HUDEP-2 (cell line): ENCODE measurements at regions not wholly inside any gene's neighbourhood (a gene's known extent, or its start where the extent isn't known, plus 50 kb on each side); places are given as distances from the start of the nearest gene placed in this dataset.

Experiments
- DNase-seq, 76 experiments: peaks; one replicate each; lab custom pipeline; 2025; ENCODE audit not compliant: unreplicated experiment in 76 of 76; lab: John Stamatoyannopoulos, UW

DNA sequence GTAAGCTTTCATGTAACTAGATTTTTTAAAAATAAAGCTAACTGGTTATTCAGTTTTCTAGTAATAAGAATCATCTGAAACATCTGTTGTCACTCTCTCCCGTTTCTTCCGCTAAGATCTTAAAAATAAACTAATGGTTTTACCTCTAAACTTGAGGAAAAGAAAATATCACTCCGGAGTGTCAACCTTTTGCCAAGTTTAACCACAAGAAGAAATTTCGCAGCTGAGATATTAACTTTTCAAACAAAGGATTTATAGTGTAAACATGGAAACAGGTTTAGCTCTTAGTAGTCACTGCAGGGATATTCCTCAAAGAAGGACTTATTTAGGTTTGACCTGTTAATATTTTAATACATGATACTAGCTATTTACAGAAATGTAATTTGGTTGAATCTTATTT lies 954.9 kb downstream of the ADGRL2 start:
- DNase-seq = no peak

DNA sequence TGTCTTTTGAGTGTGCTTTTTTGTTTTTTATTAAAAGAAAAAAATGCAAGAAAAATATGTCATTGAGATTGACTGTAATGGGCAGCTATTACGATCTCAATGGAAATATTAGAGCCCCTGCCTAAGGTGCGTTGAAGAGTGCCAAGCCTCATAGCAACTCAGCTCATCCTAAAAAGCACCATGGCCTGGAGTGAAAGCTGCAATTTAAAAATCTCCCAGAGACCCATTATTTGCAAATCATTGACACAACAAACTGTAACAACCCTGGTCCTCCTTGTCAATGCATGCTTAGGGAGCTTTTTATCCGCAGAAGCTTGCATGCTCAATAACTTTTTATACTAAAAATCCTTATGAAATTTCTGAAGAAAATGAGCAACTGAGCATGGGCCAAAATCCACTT lies 954.5 kb downstream of the ADGRL2 start:
- no peak for DNase-seq

DNA sequence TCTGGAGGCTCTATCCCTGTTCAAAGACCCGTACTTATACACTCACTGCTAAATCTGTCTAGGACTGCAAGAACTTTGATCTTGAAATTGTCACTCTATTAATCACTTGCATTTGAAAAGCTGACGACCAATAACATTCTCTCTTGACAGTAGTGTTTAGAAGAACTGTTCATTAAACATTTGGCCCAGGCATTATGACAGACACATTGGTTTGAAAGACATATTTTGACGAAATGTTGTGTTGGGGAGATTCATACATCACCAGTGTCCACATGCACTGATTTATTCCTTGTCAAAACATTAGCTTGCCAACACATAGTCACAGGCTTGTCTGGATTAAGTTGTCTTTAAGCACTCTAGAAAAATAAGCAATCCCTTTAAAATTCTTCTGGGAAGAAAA lies 951.3 kb downstream of the ADGRL2 start:
- DNase-seq = no peak

DNA sequence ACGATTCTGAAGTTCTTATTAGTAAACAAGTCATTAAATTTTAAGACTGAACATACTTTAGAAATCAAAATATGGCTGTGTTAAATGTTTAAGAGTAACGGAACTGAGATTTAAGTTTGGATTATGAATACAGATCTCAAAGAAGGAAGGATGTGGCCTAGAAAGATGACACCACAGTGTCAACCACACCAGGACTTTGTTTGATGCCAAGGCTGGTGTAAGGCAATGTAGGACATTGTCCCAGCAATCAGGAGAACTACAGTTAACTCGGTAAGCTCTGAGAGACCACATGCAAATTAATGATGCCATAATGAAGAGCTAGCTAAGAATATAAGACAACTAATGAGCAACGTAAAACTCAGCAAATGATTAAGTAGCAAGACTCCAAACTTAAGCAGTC lies 932.9 kb downstream of the ADGRL2 start:
- DNase-seq = no peak

DNA sequence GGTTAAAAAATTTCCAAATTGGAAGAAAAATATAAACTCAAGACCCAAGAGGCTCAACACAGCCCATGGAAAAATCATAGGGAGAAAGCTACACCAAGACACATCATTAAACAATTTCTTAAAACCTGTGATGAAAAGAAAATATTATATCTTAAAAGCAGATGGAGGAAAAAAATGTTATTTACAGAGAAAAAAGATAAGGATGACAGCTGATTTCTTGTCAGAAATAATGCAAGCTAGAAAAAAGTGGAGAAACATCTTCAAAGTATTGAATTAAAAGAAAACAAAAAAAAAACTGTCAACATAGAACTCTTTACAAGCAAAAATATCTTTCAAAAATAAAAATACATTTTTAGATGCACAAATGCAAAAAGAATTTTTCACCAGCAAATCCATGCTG lies 930.5 kb downstream of the ADGRL2 start:
- no peak for DNase-seq

DNA sequence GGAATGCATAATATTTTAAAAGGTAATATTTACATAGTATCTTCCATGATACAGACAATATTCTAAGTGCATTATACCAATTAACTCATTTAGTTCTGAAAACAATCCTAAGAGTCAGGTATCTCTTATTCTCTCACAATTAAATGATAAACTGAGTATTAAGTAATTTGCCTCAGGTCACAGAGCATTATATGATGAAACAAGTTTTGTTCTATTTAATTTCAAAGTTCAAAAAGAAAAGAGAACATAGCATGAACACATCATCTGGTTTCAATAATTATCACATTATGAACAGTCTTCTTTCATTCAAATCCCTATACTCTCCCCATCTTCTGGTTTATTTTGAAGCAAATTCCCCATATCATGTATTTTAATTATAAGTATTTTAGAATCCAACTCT lies 927.5 kb downstream of the ADGRL2 start:
- no peak for DNase-seq

DNA sequence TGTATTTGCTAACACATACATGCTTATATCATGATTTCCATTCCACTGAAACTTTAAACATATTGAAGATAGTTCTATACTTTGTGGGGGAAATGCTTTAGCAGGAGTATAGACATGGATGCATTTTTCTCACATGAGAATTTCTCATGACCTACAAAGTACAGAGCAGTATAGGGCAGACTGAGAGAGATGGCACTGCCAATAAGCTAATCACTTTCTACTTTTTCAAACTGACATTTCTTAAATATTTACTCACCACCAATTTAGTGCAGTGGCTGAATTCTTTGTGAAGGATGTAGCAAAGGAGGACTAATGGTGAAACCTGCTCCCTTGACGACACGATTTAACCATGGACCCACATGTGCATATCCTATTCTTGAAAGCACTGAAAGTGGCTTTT lies 923.5 kb downstream of the ADGRL2 start:
- DNase-seq = no peak

DNA sequence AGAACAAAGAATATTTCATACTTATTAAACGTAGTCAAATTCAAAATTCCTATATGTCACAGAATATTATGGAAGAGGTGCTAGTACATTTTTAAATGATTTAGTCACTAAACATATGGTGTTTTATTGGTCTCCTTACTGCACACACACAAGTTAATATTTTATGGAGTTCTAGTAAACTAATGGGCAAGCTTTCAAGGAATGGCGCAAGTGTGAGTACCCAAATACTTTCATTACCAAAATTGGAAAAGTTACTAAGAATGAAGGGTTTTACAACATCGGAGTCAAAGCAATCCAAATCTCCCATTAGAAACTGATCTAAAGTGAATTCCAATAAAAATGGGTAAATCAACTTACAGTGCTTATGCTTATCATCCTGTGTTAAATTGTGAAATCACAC lies 921.9 kb downstream of the ADGRL2 start:
- no peak for DNase-seq

DNA sequence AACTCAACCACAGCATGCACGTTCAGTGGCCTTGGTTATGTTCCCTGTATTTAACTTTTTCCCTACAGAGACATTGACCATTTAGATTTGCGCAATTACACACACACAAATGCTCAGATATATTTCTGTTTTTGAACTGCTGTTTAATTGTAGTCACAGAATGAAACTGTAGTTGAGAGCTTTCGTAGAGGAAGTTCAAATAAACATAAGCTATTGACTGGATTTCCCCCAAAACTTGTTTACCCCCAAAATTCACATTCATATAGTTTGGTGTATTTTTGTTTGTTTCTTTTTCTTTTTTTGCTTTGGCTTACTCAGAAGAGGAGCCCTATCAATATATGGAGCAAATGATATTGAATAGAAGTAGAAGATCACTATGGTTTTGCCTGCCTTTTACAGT lies 921.0 kb downstream of the ADGRL2 start:
- DNase-seq = no peak

DNA sequence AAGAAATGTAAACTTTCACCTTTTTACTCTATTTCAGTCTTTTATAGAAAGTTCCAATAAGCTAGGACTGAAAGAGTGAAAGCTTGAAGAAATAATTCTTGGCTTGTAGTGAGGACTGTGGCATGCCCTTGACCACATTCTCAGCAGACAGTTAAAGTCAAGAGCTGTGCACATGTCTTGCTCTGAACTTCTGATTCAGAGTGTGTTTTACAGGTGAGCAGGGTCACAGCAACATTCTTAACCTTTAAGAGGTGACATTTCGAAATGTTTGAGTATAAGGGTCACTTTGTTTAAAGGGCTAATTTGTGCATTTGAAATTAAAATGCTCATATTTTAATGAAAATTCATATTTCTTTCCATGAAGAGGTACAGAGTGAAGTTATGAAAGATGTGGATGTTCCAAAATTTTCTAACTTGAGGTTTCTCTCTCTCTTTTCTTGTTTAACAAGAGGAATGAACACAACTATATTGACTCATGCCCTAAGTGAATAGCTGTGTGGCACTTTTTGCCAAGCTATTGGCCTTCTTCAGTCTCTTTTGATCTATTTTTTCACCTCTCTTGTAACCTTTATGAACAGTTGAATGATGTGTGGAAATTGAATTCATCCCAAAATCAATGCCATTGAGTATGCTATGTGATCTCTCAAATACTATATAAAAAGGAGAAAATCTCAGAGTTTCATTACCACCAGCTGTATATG lies 918.1 kb downstream of the ADGRL2 start:
- no peak for DNase-seq

DNA sequence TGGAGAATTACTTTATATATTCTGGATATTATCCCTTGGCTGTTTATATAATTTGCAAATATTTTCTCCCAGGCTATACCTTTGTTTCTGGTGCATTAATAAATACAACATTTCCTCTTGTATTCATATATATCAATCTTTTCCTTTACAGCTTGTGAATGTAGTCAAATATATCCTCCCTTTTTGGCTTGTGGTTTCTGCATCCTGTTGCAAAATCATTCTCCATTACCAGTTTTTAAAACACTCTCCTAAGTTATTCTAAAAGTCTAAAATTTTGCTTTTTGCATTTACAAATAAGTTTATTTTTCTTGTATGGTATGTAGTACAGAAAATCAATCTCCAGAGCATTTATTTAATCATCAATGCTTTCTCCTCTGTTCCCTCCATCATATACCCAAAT lies 909.4 kb downstream of the ADGRL2 start:
- DNase-seq = no peak

DNA sequence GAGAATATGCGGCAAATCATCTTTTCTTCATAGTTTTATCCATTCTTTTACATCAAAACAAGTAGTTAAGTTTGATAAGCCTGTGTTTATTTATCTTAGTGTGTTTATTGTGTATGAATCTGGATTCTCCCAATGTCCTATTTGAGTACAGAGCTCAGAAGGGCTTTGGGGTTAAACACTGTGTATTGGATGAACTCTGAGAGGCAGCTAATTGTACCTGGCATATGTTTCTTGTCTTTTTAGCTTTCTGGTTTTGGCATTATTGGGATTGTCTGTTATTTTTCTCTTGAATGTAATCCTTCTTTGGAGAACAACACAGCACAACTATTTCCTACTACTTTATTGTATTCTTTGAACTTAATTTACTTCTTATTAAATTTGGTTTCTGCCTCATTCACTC lies 906.9 kb downstream of the ADGRL2 start:
- DNase-seq = no peak

DNA sequence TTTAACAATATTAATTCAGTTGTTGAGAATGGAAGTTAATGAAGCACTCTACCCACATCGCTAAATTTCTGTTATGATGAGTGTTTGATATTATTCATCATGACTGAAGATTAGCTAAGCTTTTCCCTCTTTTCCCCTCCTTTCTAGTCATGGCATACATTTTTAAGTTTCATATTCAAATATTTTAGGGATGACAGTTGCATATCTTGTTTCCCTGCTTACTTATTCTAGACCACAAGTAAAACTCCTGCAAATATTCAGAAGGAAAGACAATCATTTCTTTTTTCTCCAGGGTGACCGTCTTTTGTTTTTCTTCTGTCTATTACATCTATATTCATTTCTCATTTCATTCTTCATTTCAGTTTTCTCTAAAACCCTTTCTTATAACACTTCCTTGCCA lies 906.0 kb downstream of the ADGRL2 start:
- no peak for DNase-seq

DNA sequence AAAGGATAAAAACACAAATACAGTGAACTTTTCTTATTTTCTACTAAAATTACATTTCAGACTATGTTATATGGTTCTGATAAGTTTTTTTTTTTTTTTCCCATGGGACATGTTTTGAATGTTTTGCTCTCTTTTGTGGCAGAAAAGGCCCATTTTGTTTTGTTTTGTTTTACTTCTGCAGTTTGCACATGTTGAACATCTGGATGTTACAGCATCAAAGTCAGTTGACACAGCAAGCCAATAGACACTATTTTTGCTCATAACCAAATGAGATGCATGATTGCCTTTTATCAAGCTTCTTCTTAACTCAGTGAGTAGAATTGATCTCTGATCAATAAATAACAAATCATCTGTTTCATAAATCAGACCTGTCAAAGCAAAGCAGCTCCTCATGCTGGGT lies 904.2 kb downstream of the ADGRL2 start:
- DNase-seq = no peak

DNA sequence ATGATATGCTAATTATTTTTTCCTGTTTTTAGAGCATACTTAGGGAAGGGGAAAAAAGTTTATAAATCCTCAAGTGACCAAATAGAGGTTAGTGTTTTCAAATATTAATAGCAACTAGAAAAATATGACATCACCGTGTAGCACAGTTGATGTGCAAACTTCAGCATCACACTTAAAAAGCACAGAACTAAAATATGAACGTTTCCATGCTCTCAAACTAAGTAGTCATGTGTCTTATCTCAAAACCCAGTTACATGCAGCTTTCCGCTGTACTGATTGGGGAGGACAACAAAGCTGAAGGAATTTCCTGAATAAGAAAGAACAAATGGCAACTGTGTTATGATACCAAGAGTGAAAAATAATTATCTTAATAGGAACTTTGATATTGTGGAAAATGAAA lies 903.7 kb downstream of the ADGRL2 start:
- DNase-seq = no peak

DNA sequence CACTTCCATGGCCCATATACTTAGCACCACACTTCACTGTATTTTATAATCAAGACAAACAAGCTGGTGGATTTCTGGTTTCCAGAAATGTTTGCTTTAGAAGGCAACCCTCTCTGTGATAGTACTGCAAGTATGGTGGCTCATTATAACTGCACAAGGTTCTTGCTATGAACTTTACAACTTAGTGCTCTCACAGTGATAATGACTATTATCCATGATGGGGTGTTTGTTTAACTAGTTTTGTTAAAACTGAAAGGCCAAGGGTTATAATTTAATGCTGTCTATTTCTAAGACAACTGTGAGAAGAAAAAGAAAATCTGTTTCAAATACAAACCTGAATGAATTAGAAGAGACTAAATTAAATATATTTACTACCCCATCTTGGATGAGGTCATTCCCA lies 903.2 kb downstream of the ADGRL2 start:
- no peak for DNase-seq

DNA sequence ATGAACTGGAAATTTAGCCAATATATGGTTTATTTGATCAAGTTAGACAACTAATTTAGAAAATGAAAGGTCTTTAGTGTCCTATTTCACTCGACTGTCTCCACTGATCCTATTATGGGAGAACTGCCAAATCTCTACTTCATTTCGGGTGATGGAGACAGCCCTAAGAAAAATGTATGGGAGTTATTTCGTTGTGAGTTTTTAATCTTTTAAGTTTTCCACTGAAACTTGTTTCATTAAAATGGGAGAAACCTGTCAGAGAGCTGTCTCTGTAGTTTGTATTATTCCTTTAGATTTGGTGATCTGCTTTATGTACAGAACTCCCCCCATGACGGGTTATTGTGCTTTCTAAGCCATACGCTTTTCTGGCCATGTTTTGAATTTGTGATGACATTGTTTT lies 899.7 kb downstream of the ADGRL2 start:
- no peak for DNase-seq

DNA sequence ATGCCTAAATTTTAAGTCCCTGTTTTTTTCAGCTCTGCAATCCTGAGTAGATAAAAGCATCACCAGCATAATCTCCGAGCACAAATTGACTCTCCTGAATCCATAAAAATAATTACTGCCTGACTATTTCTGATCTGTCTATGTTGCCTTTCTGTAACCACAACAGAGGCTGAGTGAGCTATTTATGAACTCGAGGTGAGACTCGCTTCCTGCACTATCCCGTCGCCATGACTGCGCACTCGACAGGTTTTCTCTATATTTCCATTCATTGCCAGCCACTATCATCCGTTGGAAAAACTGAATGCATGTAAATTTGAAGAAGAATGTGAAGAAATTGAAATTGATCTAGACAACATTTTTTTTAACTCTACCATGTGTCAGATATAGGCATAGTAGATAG lies 897.2 kb downstream of the ADGRL2 start:
- DNase-seq = no peak

DNA sequence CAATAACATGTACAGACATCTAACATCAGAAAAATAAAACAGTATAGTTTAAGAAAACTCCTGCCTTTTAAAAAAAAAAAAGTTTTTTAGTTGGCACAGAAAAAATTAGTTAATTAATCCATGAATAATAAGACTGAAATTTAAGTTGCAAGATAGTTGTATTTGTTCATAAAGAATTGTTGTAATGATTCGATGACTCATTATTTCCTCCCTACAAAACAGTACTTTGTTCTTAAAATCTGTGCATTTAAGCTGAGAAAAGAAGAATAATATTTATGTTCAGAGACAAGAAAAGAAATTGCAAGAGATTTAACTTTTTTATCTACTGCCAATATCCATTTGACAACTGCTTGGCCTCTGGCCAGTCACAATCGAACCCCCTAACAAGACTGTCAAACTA lies 894.7 kb downstream of the ADGRL2 start:
- no peak for DNase-seq

DNA sequence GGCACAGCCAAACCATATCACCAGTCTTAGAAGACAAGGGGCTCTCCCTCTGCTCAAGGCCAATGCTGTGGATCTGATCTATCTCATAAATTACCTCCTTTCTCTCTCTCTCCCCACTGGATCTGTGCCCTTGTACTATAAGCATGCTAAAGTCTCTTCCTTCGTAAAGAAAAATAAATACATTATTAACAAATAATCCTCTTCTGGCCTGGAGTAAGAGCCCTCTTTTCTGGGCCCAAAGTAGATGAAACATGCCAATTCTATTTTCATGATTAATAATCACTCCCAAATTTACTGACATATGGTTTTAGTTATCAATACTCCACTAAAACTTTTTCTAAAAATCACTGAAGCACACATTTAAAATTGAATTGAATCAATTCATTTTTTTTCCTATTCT lies 889.7 kb downstream of the ADGRL2 start:
- no peak for DNase-seq

DNA sequence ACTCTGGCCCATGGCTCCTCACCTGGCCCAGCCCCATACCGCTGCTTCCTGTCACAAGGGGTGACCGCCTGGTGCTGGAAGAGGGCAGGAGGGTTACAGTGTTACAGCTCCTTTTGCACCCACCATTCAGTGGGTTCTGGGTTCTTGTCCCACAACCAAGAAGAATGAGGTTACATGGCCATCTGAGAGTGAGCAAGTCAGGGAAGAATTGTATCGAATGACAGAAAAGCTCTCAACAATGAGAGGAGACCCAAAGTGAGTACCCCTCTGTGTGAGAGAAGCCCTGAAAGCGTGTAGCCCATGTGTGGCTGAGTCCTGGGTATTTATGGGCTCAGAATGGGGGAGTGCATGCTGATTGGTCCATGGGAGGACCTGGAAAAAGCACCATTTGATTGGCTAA lies 888.5 kb downstream of the ADGRL2 start:
- DNase-seq = no peak

DNA sequence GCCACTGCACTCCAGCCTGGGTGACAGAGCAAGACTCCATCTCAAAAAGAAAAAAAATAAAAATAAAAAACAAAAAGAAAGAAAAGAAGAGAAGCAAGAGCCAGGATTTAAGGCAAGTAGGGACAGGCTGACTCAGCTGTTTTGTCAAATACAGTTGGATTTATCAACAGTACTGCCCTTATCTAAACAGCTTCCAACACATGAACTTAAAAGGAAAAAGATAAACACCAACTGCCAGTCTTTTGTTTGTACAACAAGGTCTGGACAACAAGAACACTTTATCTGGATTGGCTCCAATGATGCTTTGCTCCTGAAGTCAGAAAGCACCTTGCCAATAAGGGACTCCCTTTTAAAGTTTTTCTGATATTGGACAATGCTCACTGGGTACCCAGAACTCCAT lies 886.0 kb downstream of the ADGRL2 start:
- peak in 2 of 76 experiments; percentile 29 to 34 for DNase-seq

DNA sequence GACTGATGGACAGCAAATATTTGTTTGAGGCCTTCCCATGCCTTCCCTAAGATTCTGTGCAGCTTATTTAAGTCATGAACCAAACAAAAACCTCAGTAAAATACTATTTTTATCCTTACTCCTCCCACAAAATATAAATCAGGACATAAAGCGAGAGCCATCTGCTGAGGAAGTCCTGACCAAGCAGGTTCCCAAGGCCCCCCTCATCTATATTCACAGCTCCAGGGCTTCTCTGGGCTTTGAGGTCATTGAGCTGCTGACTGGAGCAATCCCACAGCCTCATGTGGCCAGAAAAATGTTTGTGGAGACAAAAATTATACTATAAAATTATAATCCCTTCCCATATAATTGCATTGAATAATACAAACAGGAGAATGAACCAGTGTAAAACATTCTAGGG lies 846.2 kb downstream of the ADGRL2 start:
- DNase-seq = no peak
